ENCODE measurements at regions not wholly inside any gene's neighbourhood (a gene's known extent, or its start where the extent isn't known, plus 50 kb on each side); places are given as distances from the start of the nearest gene placed in this dataset.

DNA sequence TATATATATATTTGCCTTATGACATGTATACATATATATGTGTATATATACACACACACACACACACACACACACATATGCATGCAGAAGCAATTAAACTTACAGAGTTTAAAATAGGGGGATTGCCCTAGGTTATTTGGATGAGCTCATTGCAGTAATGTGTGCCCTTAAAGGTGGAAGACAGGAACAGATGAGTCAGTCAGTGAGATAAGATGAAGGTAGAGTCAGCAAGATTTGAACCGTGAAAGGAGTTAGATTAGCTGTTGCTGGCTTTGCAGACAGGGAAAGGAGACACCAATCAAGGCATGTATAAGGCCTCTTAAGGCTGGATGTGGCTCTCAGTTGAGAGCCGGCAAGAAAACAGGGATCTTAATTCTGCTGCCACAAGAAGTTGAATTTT is 902.4 kb upstream of the RAG2 start:
- TF ChIP-seq, protein P1, sequence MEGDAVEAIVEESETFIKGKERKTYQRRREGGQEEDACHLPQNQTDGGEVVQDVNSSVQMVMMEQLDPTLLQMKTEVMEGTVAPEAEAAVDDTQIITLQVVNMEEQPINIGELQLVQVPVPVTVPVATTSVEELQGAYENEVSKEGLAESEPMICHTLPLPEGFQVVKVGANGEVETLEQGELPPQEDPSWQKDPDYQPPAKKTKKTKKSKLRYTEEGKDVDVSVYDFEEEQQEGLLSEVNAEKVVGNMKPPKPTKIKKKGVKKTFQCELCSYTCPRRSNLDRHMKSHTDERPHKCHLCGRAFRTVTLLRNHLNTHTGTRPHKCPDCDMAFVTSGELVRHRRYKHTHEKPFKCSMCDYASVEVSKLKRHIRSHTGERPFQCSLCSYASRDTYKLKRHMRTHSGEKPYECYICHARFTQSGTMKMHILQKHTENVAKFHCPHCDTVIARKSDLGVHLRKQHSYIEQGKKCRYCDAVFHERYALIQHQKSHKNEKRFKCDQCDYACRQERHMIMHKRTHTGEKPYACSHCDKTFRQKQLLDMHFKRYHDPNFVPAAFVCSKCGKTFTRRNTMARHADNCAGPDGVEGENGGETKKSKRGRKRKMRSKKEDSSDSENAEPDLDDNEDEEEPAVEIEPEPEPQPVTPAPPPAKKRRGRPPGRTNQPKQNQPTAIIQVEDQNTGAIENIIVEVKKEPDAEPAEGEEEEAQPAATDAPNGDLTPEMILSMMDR (IDR thresholded peaks at IDR 0.05), result no peak
- no peak for TF ChIP-seq CEBPB (IDR thresholded peaks at IDR 0.05)
- TF ChIP-seq POLR2A (IDR thresholded peaks at IDR 0.05; ENCODE audit: low read length), result no peak
- TF ChIP-seq, protein P2, sequence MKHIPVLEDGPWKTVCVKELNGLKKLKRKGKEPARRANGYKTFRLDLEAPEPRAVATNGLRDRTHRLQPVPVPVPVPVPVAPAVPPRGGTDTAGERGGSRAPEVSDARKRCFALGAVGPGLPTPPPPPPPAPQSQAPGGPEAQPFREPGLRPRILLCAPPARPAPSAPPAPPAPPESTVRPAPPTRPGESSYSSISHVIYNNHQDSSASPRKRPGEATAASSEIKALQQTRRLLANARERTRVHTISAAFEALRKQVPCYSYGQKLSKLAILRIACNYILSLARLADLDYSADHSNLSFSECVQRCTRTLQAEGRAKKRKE (CRISPR knock-in tag; IDR thresholded peaks at IDR 0.05; ENCODE audit: low read depth), result no peak
